ENCODE measurements at regions not wholly inside any gene's neighbourhood (a gene's known extent, or its start where the extent isn't known, plus 50 kb on each side); places are given as distances from the start of the nearest gene placed in this dataset.
A peak's percentile ranks its signal among the peaks of the same experiment; 100 is the strongest.

GRCh38 chr10:101290431-101290830 lies 61.2 kb upstream of the LBX1 start:
- no peak for TF ChIP-seq POLR2A (IDR thresholded peaks at IDR 0.05)
- TF ChIP-seq CTCF (IDR thresholded peaks at IDR 0.05): no peak
- ATAC-seq (no peak), DNase-seq (no peak)
- Histone ChIP-seq H3K9me3 (no peaks in the 10 kb centered on the region), H3K27ac (no peak overlapping the region), H3K36me3 (no peaks in the 10 kb centered on the region), H3K27me3 (peaks cover 6 to 86% (median 30%) of the 10 kb centered on the region in 9 donors), H3K4me1 (peaks cover 0 to 25% (median 8%) of the 10 kb centered on the region in 12 donors), H3K4me3 (no peak overlapping the region)
- WGBS, 4 donors: 62 to 69% (median 66%) methylated on average over 10 of the region's 10 CpGs
- intact Hi-C loops (cut with DNase I): loop anchor here in 8 of 10 donors (2.0 to 10.0 kb wide), 8 partner anchors 73 to 284 kb away; no protein-coding TSS in a partner anchor

GRCh38 chr10:101290881-101291280 lies 61.6 kb upstream of the LBX1 start:
- intact Hi-C loops (cut with DNase I): loop anchor here in 8 of 10 donors (2.0 to 10.0 kb wide), 8 partner anchors 74 to 284 kb away; no protein-coding TSS in a partner anchor
- ATAC-seq: no peak
- H3K4me3 ChIP-seq: peak overlapping the region in 7 of 12 donors; percentile 56 to 84 (median 63)
- no peak for DNase-seq
- H3K9me3 ChIP-seq: no peaks in the 10 kb centered on the region
- 50 to 80% (median 67%) methylated on average over 6 to 8 of the region's 8 CpGs for WGBS, 4 donors
- no peaks in the 10 kb centered on the region for H3K36me3 ChIP-seq
- TF ChIP-seq CTCF (IDR thresholded peaks at IDR 0.05) (no peak), POLR2A (IDR thresholded peaks at IDR 0.05) (no peak)
- H3K4me1 ChIP-seq: peaks cover 0 to 25% (median 8%) of the 10 kb centered on the region in 12 donors
- no peak overlapping the region for H3K27ac ChIP-seq
- peaks cover 5 to 87% (median 27%) of the 10 kb centered on the region in 9 donors for H3K27me3 ChIP-seq

GRCh38 chr10:101291331-101292193 lies 62.3 kb upstream of the LBX1 start:
- H3K27ac ChIP-seq: peak overlapping the region in 9 of 12 donors; percentile 44 to 78 (median 63)
- no peaks in the 10 kb centered on the region for H3K36me3 ChIP-seq
- DNase-seq (peak; percentile 50 to 78 (median 70)), ATAC-seq (peak in 3 of 4 donors; percentile 66 to 85 (median 77))
- intact Hi-C loops (cut with DNase I): loop anchor here in 8 of 10 donors (2.0 to 10.0 kb wide), 8 partner anchors 74 to 283 kb away; no protein-coding TSS in a partner anchor
- TF ChIP-seq POLR2A (IDR thresholded peaks at IDR 0.05) (no peak), CTCF (IDR thresholded peaks at IDR 0.05) (peak; percentile 49 to 75 (median 64))
- 1 to 3% (median 2%) methylated on average over 57 to 69 of the region's 69 CpGs for whole genome bisulfite sequencing, 4 donors
- no peaks in the 10 kb centered on the region for H3K9me3 ChIP-seq
- peaks cover 5 to 80% (median 24%) of the 10 kb centered on the region in 9 donors for H3K27me3 ChIP-seq
- H3K4me3 ChIP-seq: peak overlapping the region; percentile 46 to 84 (median 62)
- peaks cover 0 to 25% (median 8%) of the 10 kb centered on the region in 12 donors for H3K4me1 ChIP-seq
